GM23338 (cell line): ENCODE measurements at regions not wholly inside any gene's neighbourhood (a gene's known extent, or its start where the extent isn't known, plus 50 kb on each side); places are given as distances from the start of the nearest gene placed in this dataset.

ENCODE experiments used
- ATAC-seq: fragments of 200-7000 bp; cut with Tn5 transposase; 3 replicates; pipeline ENCODE4 v1.9.1; 2020
- DNase-seq: peaks from one replicate; pipeline ENCODE4 v3.0.0-alpha.2; 2015; ENCODE audit warnings: low spot score
- H2AFZ ChIP-seq: fragments of 200-600 bp; sonication (generic); 2 replicates; pipeline ENCODE4 v1.8.0; 2016; ENCODE audit warnings: antibody characterized with exemption, mild to moderate bottlenecking, moderate library complexity
- H3F3A ChIP-seq: fragments of 200-600 bp; sonication (generic); replicated peaks from 2 replicates; pipeline ENCODE4 v1.8.0; 2017; ENCODE audit warnings: antibody characterized with exemption, mixed run types, low read depth
- H3K27ac ChIP-seq: fragments of 200-600 bp; sonication (generic); 2 replicates; pipeline ENCODE4 v1.6.1; 2016; ENCODE audit warnings: low read depth
- H3K27me3 ChIP-seq: fragments of 200-600 bp; sonication (generic); 2 replicates; pipeline ENCODE4 v1.8.0; 2016; ENCODE audit warnings: mild to moderate bottlenecking, mixed run types, moderate library complexity; ENCODE audit not compliant: insufficient read depth
- H3K36me3 ChIP-seq: fragments of 200-600 bp; sonication (generic); 2 replicates; pipeline ENCODE4 v1.8.0; 2016; ENCODE audit warnings: mild to moderate bottlenecking; ENCODE audit not compliant: insufficient read depth
- H3K4me1 ChIP-seq: fragments of 200-600 bp; sonication (generic); 2 replicates; pipeline ENCODE4 v1.8.0; 2016; ENCODE audit warnings: mild to moderate bottlenecking, moderate library complexity; ENCODE audit not compliant: insufficient read depth
- H3K4me2 ChIP-seq: fragments of 200-600 bp; sonication (generic); 2 replicates; pipeline ENCODE4 v1.7.1; 2017; ENCODE audit warnings: mixed run types
- H3K4me3 ChIP-seq: fragments of 200-600 bp; sonication (generic); 2 replicates; pipeline ENCODE4 v1.6.1; 2016; ENCODE audit warnings: mixed run types
- H3K79me2 ChIP-seq: fragments of 200-600 bp; sonication (generic); replicated peaks from 2 replicates; pipeline ENCODE4 v1.8.0; 2017; ENCODE audit warnings: mild to moderate bottlenecking; ENCODE audit not compliant: insufficient read depth
- H3K9me2 ChIP-seq: fragments of 200-600 bp; sonication (generic); 2 replicates; pipeline ENCODE4 v1.8.0; 2017; ENCODE audit not compliant: insufficient read depth
- H4K20me1 ChIP-seq: fragments of 200-600 bp; sonication (generic); replicated peaks from 2 replicates; pipeline ENCODE4 v1.8.0; 2017; ENCODE audit warnings: mild to moderate bottlenecking; ENCODE audit not compliant: insufficient read depth
- H3K27ac Mint-ChIP-seq: 2 replicates; pipeline ENCODE4 v1.8.0; 2020; ENCODE audit warnings: inconsistent platforms, mild to moderate bottlenecking, moderate library complexity, mixed read lengths
- H3K27me3 Mint-ChIP-seq: 3 replicates; pipeline ENCODE4 v1.8.0; 2022; ENCODE audit warnings: low read depth, mild to moderate bottlenecking, moderate library complexity, mixed read lengths, inconsistent platforms; ENCODE audit not compliant: insufficient read depth, poor library complexity
- H3K36me3 Mint-ChIP-seq: 3 replicates; pipeline ENCODE4 v1.8.0; 2021; ENCODE audit warnings: low read depth, mild to moderate bottlenecking, inconsistent platforms, moderate library complexity, mixed read lengths
- H3K4me1 Mint-ChIP-seq: 3 replicates; pipeline ENCODE4 v1.8.0; 2020; ENCODE audit warnings: mild to moderate bottlenecking, inconsistent platforms, mixed read lengths
- H3K4me3 Mint-ChIP-seq: 3 replicates; pipeline ENCODE4 v1.8.0; 2021; ENCODE audit warnings: moderate library complexity, mild to moderate bottlenecking, inconsistent platforms, mixed read lengths
- H3K9me3 Mint-ChIP-seq: 3 replicates; pipeline ENCODE4 v1.8.0; 2020; ENCODE audit warnings: moderate library complexity, mild to moderate bottlenecking, inconsistent platforms, mixed read lengths
- CREB1 ChIP-seq: fragments of 250-450 bp; sonication (Bioruptor Pico); IDR thresholded peaks from 2 replicates; pipeline ENCODE4 v1.5.0; 2020; ENCODE audit warnings: low read depth, mild to moderate bottlenecking, moderate library complexity
- EZH2 ChIP-seq: fragments of 200-600 bp; sonication (generic); IDR thresholded peaks from one replicate; pipeline ENCODE4 v1.8.0; 2017; ENCODE audit warnings: antibody characterized with exemption, mild to moderate bottlenecking, low read depth; ENCODE audit not compliant: unreplicated experiment
- EZH2phosphoT487 ChIP-seq: fragments of 200-600 bp; sonication (generic); IDR thresholded peaks from one replicate; pipeline ENCODE4 v1.8.1; 2018; ENCODE audit warnings: antibody characterized with exemption; ENCODE audit not compliant: unreplicated experiment
- JUNB ChIP-seq: IDR thresholded peaks from one replicate; pipeline ENCODE4 v1.6.1; 2016; ENCODE audit warnings: antibody characterized with exemption; ENCODE audit not compliant: unreplicated experiment
- NANOG ChIP-seq: IDR thresholded peaks from 2 replicates; pipeline ENCODE4 v1.6.1; 2016; ENCODE audit warnings: antibody characterized with exemption, borderline replicate concordance
- POLR2AphosphoS5 ChIP-seq: IDR thresholded peaks from 2 replicates; pipeline ENCODE4 v1.6.1; 2016; ENCODE audit warnings: antibody characterized with exemption, low read depth
- ZNF114 ChIP-seq: fragments of 250-450 bp; sonication (Bioruptor Pico); IDR thresholded peaks from 2 replicates; pipeline ENCODE4 v1.5.0; 2020; ENCODE audit warnings: mild to moderate bottlenecking, moderate library complexity
- ZNF331 ChIP-seq: fragments of 250-450 bp; sonication (Bioruptor Pico); IDR thresholded peaks from 2 replicates; pipeline ENCODE4 v1.5.0; 2020; ENCODE audit warnings: low read depth, mild to moderate bottlenecking, moderate library complexity
- TF ChIP-seq, protein P1 (sequence below), 2 experiments: fragments of 200-600 bp in 1 of 2; sonication (generic) in 1 of 2; conservative IDR thresholded peaks; 2 replicates each; pipeline versions ENCODE4 v1.5.1 to v1.6.1; 2016 to 2017; ENCODE audit warnings: antibody characterized with exemption in 2 of 2, low read depth in 2 of 2, mild to moderate bottlenecking in 2 of 2, moderate library complexity in 1 of 2
- TF ChIP-seq, protein P2 (sequence below): IDR thresholded peaks from 2 replicates; pipeline ENCODE4 v1.6.1; 2016; ENCODE audit warnings: antibody characterized with exemption
- TF ChIP-seq, protein P3 (sequence below): IDR thresholded peaks from one replicate; pipeline ENCODE4 v1.6.1; 2018; ENCODE audit warnings: antibody characterized with exemption; ENCODE audit not compliant: unreplicated experiment

DNA sequence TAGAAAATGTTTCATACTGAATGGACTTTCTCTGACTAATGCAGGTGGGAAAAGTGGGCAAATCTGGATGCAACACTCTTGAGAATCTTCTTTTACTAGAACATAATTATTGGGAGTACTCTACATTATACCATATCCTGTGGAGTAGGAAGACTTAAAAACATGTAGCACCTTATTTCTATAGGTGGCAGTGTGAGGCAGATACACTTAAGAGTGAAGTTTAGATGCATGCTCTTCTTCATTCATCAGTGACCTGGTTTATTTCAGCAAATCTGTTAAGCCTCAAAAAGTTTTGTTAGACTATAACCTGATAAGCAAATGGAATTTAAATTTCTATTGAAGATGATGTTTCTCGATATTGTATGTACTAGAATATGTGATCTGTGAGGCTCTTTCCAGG is 1087.1 kb upstream of the LRRN3 start:
- H3K36me3 Mint-ChIP-seq = no peaks in the 10 kb centered on the region
- H3K79me2 ChIP-seq = no peaks in the 10 kb centered on the region
- H3K4me3 Mint-ChIP-seq = no peak overlapping the region
- H3K36me3 ChIP-seq = no peaks in the 10 kb centered on the region
- H3K27me3 Mint-ChIP-seq = no peaks in the 10 kb centered on the region
- H3K27ac ChIP-seq = no peak overlapping the region
- H2AFZ ChIP-seq = no peak overlapping the region
- DNase-seq (peak; percentile 6), ATAC-seq (no peak)
- TF ChIP-seq EZH2phosphoT487 = no peak
- TF ChIP-seq JUNB = no peak
- H3K27ac Mint-ChIP-seq = no peak overlapping the region
- H4K20me1 ChIP-seq = no peaks in the 10 kb centered on the region
- no peaks in the 10 kb centered on the region for H3F3A ChIP-seq
- H3K4me3 ChIP-seq = no peak overlapping the region
- no peaks in the 10 kb centered on the region for H3K4me1 Mint-ChIP-seq
- H3K4me1 ChIP-seq = no peaks in the 10 kb centered on the region
- H3K9me3 Mint-ChIP-seq = no peaks in the 10 kb centered on the region
- H3K27me3 ChIP-seq = no peaks in the 10 kb centered on the region
- no peak overlapping the region for H3K4me2 ChIP-seq
- 0 out of 2 replicates have a peak, but pooled peaks cover 1% of the 10 kb centered on the region for H3K9me2 ChIP-seq

DNA sequence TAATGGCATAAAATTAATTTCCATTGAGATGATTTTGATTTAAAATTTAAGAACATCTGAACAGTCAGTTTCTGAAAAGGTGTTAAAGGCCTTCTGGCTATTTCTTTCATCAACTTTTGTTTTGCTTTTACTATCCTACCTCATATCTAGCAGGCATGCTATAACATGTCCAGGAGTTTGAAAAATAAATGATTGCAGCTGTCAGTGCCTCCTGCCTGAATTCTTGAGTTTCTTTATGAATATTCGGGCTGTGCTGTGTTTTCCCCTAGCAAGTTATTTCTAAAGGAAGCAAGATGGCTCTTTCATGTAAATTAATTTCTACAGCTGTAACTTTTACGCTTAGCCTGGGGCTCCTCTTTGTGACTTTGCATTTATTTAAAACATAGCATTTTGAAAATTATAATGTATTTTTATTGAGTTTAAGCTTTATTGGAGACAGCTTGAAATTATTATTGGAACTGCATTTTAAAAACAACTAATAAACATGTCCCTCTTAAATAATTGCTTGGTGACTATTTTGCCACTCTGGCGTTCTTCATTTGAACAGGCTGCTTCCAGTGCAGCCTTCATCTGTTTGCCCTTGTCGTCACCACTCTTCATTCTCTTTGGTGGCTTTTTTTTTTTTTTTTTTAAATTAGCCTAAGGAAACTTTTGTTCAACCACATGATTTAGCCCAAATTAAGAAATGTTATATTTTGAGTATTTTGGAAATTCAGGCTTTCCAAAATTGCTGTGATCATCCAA is 1083.4 kb upstream of the LRRN3 start:
- ATAC-seq (no peak), DNase-seq (no peak)
- no peaks in the 10 kb centered on the region for H3K9me2 ChIP-seq
- H3K27ac ChIP-seq = no peak overlapping the region
- no peaks in the 10 kb centered on the region for H3K36me3 ChIP-seq
- no peak overlapping the region for H3K4me3 Mint-ChIP-seq
- no peaks in the 10 kb centered on the region for H3K36me3 Mint-ChIP-seq
- no peaks in the 10 kb centered on the region for H3K9me3 Mint-ChIP-seq
- H2AFZ ChIP-seq = no peak overlapping the region
- no peak overlapping the region for H3K4me2 ChIP-seq
- no peaks in the 10 kb centered on the region for H3K27me3 ChIP-seq
- no peak overlapping the region for H3K4me3 ChIP-seq
- no peaks in the 10 kb centered on the region for H3K4me1 Mint-ChIP-seq
- H3K27me3 Mint-ChIP-seq = peaks cover 1% of the 10 kb centered on the region
- TF ChIP-seq POLR2AphosphoS5 (no peak), CREB1 (no peak), JUNB (no peak)
- no peaks in the 10 kb centered on the region for H3F3A ChIP-seq
- H4K20me1 ChIP-seq = no peaks in the 10 kb centered on the region
- no peaks in the 10 kb centered on the region for H3K79me2 ChIP-seq
- H3K4me1 ChIP-seq = no peaks in the 10 kb centered on the region
- H3K27ac Mint-ChIP-seq = peak overlapping the region; percentile 65

DNA sequence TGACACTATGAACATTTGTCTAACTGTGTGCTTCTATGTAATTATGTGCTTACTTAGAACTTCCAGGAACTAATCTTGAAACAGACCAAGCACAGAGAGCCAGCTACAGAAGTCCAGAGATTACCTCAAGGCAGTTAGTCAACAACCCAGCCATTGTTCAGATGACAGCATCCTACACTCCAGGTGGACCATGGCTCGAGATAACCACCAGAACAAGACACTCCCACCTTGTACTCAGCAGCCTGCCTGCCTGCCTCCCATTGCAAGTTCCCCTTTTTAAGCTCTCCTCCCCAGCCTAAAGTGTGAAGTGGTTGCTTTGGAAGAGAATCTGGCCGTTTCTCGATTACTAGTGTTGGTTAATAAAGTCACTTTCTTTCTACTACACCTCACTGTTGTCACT is 1080.6 kb upstream of the LRRN3 start:
- no peaks in the 10 kb centered on the region for H3K27me3 ChIP-seq
- H3K27ac ChIP-seq = no peak overlapping the region
- H3F3A ChIP-seq = no peaks in the 10 kb centered on the region
- no peak overlapping the region for H3K27ac Mint-ChIP-seq
- no peak overlapping the region for H2AFZ ChIP-seq
- H3K4me3 ChIP-seq = no peak overlapping the region
- H3K36me3 Mint-ChIP-seq = no peaks in the 10 kb centered on the region
- no peak overlapping the region for H3K4me3 Mint-ChIP-seq
- no peaks in the 10 kb centered on the region for H3K9me2 ChIP-seq
- H4K20me1 ChIP-seq = no peaks in the 10 kb centered on the region
- no peaks in the 10 kb centered on the region for H3K36me3 ChIP-seq
- no peaks in the 10 kb centered on the region for H3K9me3 Mint-ChIP-seq
- H3K4me2 ChIP-seq = no peak overlapping the region
- DNase-seq (no peak), ATAC-seq (no peak)
- peaks cover 7% of the 10 kb centered on the region for H3K4me1 Mint-ChIP-seq
- TF ChIP-seq POLR2AphosphoS5 (no peak), EZH2 (no peak), NANOG (no peak), ZNF331 (no peak), ZNF114 (CRISPR knock-in tag) (no peak), CREB1 (no peak)
- TF ChIP-seq, protein P1, sequence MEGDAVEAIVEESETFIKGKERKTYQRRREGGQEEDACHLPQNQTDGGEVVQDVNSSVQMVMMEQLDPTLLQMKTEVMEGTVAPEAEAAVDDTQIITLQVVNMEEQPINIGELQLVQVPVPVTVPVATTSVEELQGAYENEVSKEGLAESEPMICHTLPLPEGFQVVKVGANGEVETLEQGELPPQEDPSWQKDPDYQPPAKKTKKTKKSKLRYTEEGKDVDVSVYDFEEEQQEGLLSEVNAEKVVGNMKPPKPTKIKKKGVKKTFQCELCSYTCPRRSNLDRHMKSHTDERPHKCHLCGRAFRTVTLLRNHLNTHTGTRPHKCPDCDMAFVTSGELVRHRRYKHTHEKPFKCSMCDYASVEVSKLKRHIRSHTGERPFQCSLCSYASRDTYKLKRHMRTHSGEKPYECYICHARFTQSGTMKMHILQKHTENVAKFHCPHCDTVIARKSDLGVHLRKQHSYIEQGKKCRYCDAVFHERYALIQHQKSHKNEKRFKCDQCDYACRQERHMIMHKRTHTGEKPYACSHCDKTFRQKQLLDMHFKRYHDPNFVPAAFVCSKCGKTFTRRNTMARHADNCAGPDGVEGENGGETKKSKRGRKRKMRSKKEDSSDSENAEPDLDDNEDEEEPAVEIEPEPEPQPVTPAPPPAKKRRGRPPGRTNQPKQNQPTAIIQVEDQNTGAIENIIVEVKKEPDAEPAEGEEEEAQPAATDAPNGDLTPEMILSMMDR (conservative IDR thresholded peaks at IDR 0.05; ENCODE audit: low read depth in 2 of 2) = no peak
- TF ChIP-seq, protein P2, sequence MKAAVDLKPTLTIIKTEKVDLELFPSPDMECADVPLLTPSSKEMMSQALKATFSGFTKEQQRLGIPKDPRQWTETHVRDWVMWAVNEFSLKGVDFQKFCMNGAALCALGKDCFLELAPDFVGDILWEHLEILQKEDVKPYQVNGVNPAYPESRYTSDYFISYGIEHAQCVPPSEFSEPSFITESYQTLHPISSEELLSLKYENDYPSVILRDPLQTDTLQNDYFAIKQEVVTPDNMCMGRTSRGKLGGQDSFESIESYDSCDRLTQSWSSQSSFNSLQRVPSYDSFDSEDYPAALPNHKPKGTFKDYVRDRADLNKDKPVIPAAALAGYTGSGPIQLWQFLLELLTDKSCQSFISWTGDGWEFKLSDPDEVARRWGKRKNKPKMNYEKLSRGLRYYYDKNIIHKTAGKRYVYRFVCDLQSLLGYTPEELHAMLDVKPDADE = no peak
- TF ChIP-seq, protein P3, sequence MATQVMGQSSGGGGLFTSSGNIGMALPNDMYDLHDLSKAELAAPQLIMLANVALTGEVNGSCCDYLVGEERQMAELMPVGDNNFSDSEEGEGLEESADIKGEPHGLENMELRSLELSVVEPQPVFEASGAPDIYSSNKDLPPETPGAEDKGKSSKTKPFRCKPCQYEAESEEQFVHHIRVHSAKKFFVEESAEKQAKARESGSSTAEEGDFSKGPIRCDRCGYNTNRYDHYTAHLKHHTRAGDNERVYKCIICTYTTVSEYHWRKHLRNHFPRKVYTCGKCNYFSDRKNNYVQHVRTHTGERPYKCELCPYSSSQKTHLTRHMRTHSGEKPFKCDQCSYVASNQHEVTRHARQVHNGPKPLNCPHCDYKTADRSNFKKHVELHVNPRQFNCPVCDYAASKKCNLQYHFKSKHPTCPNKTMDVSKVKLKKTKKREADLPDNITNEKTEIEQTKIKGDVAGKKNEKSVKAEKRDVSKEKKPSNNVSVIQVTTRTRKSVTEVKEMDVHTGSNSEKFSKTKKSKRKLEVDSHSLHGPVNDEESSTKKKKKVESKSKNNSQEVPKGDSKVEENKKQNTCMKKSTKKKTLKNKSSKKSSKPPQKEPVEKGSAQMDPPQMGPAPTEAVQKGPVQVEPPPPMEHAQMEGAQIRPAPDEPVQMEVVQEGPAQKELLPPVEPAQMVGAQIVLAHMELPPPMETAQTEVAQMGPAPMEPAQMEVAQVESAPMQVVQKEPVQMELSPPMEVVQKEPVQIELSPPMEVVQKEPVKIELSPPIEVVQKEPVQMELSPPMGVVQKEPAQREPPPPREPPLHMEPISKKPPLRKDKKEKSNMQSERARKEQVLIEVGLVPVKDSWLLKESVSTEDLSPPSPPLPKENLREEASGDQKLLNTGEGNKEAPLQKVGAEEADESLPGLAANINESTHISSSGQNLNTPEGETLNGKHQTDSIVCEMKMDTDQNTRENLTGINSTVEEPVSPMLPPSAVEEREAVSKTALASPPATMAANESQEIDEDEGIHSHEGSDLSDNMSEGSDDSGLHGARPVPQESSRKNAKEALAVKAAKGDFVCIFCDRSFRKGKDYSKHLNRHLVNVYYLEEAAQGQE = no peak
- H3K27me3 Mint-ChIP-seq = peaks cover 1% of the 10 kb centered on the region
- no peaks in the 10 kb centered on the region for H3K79me2 ChIP-seq
- no peaks in the 10 kb centered on the region for H3K4me1 ChIP-seq
